Activated T-helper 2 cell treated with anti-CD3 and anti-CD28 coated beads, Interferon-gamma antibody, Interleukin-2, Interleukin-4, amounts not matched to agents 10 μg/mL and 5 μg/mL and 100 μg/mL, durations not matched to agents 14 hours and 24 hours and 36 hours (primary cell): ENCODE measurements at regions not wholly inside any gene's neighbourhood (a gene's known extent, or its start where the extent isn't known, plus 50 kb on each side); places are given as distances from the start of the nearest gene placed in this dataset.
"Not testable (repeated sequence)": the region's sequence is repeated elsewhere in the genome, so short reads cannot be mapped to it uniquely, and the experiment has no call there.

Experiments
- DNase-seq: peaks from one replicate; pipeline ENCODE4 v3.0.0; 2021; ENCODE audit warnings: low spot score
- H3K27ac Mint-ChIP-seq: one replicate; pipeline ENCODE4 v1.8.0; 2021; ENCODE audit warnings: mixed read lengths
- H3K27me3 Mint-ChIP-seq: one replicate; pipeline ENCODE4 v1.8.0; 2021; ENCODE audit warnings: low read depth, mixed read lengths
- H3K36me3 Mint-ChIP-seq: one replicate; pipeline ENCODE4 v1.8.0; 2021; ENCODE audit warnings: low read depth, mixed read lengths
- H3K4me1 Mint-ChIP-seq: one replicate; pipeline ENCODE4 v1.8.0; 2021; ENCODE audit warnings: low read depth, mixed read lengths
- H3K4me3 Mint-ChIP-seq: one replicate; pipeline ENCODE4 v1.8.0; 2021; ENCODE audit warnings: low read depth, mild to moderate bottlenecking, moderate library complexity, mixed read lengths
- H3K9me3 Mint-ChIP-seq: one replicate; pipeline ENCODE4 v1.8.0; 2021; ENCODE audit warnings: mixed read lengths
- intact Hi-C: fragments of 100-400 bp; cut with micrococcal nuclease; formaldehyde crosslinking; loops from one replicate; pipeline ENCODE4 v1.15.1; 2023

DNA sequence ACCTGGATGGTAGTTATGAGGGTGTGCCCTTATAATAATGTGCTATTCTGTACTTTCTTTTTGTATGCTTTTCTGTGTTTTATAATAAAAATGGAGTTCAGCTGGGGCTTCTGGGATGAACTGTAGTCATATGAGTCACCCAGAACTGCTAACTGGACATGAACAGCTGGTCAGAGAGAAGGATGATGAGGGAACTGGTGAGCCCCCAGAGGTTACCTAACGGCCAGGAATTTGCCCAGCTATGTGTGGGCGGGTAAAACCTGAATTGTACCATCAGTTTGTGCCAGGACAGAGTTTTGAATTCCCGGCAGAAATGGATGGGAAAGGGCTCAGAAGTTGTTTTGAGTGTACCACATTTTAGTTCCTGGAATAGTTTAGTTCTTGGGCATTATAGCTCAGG, 138.0 kb upstream of the USP9X start:
- intact Hi-C loops: no loop called here
- Mint-ChIP-seq H3K36me3 (no peaks in the 10 kb centered on the region), H3K4me1 (peaks cover 10% of the 10 kb centered on the region), H3K27me3 (no peaks in the 10 kb centered on the region), H3K27ac (no peak overlapping the region), H3K4me3 (no peak overlapping the region), H3K9me3 (peaks cover 6% of the 10 kb centered on the region)
- no peak for DNase-seq

- Mint-ChIP-seq H3K4me1 (peaks cover 16% of the 10 kb centered on the region), H3K36me3 (no peaks in the 10 kb centered on the region), H3K4me3 (no peak overlapping the region), H3K27me3 (no peaks in the 10 kb centered on the region), H3K27ac (no peak overlapping the region), H3K9me3 (peaks cover 6% of the 10 kb centered on the region)
- no peak for DNase-seq
- intact Hi-C loops: no loop called here
These were observed 136.2 kb upstream of the USP9X start for GRCh38 chrX:40949071-40949470.

DNA sequence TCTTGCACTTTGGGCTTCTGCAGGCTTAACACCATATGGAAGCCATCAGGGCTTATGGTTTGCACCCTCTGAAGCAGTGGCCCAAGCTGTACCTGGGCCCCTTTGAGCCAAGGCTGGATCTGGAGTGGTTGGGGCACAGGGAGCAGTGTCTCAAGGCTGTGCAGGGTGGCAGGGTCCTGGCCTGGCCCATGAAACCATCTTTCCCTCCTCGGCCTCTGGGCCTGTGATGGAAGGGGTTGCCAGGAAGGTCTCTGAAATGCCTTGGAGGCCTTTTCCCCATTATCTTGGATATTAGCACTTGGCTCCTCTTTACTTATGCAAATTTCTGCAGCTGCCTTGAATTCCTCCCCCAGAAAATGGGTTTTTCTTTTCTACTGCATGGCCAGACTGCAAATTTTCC, 134.7 kb upstream of the USP9X start:
- Mint-ChIP-seq H3K36me3 (no peaks in the 10 kb centered on the region), H3K27me3 (no peaks in the 10 kb centered on the region), H3K4me1 (peaks cover 14% of the 10 kb centered on the region), H3K9me3 (peaks cover 6% of the 10 kb centered on the region), H3K4me3 (no peak overlapping the region), H3K27ac (no peak overlapping the region)
- no peak for DNase-seq
- intact Hi-C loops: loop anchor here (5.0 kb wide), 1 partner anchor 167 kb away; no protein-coding TSS in a partner anchor

DNA sequence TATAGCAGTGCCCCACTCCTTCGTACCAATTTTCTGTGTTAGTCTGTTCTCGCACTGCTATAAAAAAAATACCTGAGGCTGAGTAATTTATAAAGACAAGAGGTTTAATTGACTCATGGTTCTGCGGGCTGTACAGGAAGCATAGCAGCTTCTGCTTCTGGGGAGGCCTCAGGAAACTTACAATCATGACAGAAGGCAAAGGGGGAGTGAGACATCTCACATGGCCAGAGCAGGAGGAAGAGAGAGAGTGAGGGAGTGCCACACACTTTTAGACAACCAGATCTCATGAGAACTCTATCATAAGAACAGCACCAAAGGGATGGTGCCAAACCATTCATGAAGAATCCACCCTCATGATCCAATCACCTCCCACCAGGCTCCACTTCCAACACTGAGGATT, 133.8 kb upstream of the USP9X start:
- not testable (repeated sequence) for H3K27me3 Mint-ChIP-seq, H3K9me3 Mint-ChIP-seq, H3K36me3 Mint-ChIP-seq, H3K4me3 Mint-ChIP-seq, H3K27ac Mint-ChIP-seq, DNase-seq
- intact Hi-C loops: loop anchor here (5.0 kb wide), 1 partner anchor 166 kb away; no protein-coding TSS in a partner anchor
- peaks cover 14% of the 10 kb centered on the region for H3K4me1 Mint-ChIP-seq

- peak; percentile 8 for DNase-seq
- H3K9me3 Mint-ChIP-seq: peaks cover 6% of the 10 kb centered on the region
- intact Hi-C loops: loop anchor here (1.0 to 5.0 kb wide), 2 partner anchors 20 to 164 kb away; no protein-coding TSS in a partner anchor
- peaks cover 14% of the 10 kb centered on the region for H3K4me1 Mint-ChIP-seq
- no peaks in the 10 kb centered on the region for H3K27me3 Mint-ChIP-seq
- no peaks in the 10 kb centered on the region for H3K36me3 Mint-ChIP-seq
- H3K27ac Mint-ChIP-seq: peak overlapping the region; percentile 66
- H3K4me3 Mint-ChIP-seq: peak overlapping the region; percentile 5
These were observed 132.4 kb upstream of the USP9X start for GRCh38 chrX:40952855-40953254.

DNA sequence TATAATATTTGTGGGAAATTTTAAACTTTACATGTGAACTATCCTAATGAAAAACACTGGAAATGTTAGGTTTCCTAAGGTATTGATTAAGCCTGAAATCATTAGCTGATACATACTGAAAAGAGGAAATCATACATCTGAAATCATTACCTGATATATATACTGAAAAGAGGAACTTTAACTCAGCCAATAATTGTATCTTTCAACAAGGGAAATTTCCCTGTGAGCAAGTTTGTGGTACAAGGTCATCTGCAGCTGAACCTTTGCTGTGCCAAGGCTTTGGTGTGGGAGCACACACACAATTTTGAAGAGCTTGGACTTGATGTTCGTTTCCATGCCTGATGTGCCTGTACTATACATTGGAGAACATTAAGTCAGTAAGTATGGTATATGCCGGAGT, 131.9 kb upstream of the USP9X start:
- Mint-ChIP-seq H3K4me1 (peaks cover 14% of the 10 kb centered on the region), H3K4me3 (no peak overlapping the region), H3K27me3 (no peaks in the 10 kb centered on the region), H3K36me3 (no peaks in the 10 kb centered on the region), H3K27ac (peak overlapping the region; percentile 66), H3K9me3 (peaks cover 6% of the 10 kb centered on the region)
- DNase-seq: no peak
- intact Hi-C loops: loop anchor here (1.0 to 5.0 kb wide), 2 partner anchors 20 to 164 kb away; no protein-coding TSS in a partner anchor

GRCh38 chrX:40960041-40960440, 125.2 kb upstream of the USP9X start:
- Mint-ChIP-seq H3K4me3 (no peak overlapping the region), H3K27ac (no peak overlapping the region), H3K36me3 (no peaks in the 10 kb centered on the region), H3K9me3 (peaks cover 9% of the 10 kb centered on the region), H3K4me1 (no peaks in the 10 kb centered on the region), H3K27me3 (no peaks in the 10 kb centered on the region)
- intact Hi-C loops: no loop called here
- no peak for DNase-seq

DNA sequence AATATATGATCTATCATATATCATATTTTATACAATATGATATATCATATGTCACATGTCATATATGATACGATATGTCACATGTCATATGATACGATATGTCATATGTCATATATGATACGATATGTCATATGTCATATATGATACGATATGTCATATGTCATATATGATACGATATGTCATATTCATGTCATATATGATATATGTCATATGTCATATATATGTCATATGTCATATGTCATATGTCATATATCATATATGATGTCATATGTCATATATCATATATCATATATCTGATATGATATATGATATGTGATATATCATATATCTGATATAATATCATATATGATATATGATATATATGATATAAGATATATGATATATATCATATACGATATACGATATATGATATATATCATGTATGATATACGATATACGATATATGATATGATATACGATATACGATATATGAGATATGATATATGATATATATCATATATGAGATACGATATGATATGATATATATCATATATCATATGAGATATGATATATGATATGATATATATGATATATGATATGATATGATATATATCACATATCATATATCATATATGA, 122.3 kb upstream of the USP9X start:
- intact Hi-C loops: no loop called here
- no peak for DNase-seq
- Mint-ChIP-seq H3K27me3 (no peaks in the 10 kb centered on the region), H3K4me1 (no peaks in the 10 kb centered on the region), H3K4me3 (no peak overlapping the region), H3K27ac (no peak overlapping the region), H3K9me3 (peaks cover 9% of the 10 kb centered on the region), H3K36me3 (no peaks in the 10 kb centered on the region)

DNA sequence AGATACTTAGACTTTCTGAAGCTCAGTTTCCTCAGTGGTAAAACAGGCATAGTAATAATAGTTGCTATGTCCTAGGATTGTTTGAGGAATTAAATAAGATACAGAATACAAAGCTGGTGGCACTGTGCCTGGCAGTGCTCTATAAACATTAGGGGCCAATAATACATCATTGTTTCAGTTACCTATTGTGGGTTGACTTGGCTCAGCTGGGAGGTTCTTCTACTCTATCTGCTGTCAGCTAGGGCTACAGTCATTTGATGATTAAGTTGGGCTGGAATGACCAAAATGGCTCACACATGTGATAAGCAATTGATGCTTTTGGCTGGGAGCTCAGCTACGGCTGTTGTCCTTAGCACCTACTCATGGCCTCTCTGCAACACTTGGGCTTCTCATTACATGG, 121.2 kb upstream of the USP9X start:
- H3K4me1 Mint-ChIP-seq: no peaks in the 10 kb centered on the region
- no peaks in the 10 kb centered on the region for H3K27me3 Mint-ChIP-seq
- H3K4me3 Mint-ChIP-seq: no peak overlapping the region
- no peaks in the 10 kb centered on the region for H3K36me3 Mint-ChIP-seq
- intact Hi-C loops: no loop called here
- H3K27ac Mint-ChIP-seq: no peak overlapping the region
- peaks cover 9% of the 10 kb centered on the region for H3K9me3 Mint-ChIP-seq
- no peak for DNase-seq

- DNase-seq: no peak
- H3K27me3 Mint-ChIP-seq: no peaks in the 10 kb centered on the region
- no peaks in the 10 kb centered on the region for H3K4me1 Mint-ChIP-seq
- H3K27ac Mint-ChIP-seq: no peak overlapping the region
- no peak overlapping the region for H3K4me3 Mint-ChIP-seq
- intact Hi-C loops: no loop called here
- H3K36me3 Mint-ChIP-seq: no peaks in the 10 kb centered on the region
- peaks cover 9% of the 10 kb centered on the region for H3K9me3 Mint-ChIP-seq
These were observed 120.3 kb upstream of the USP9X start for GRCh38 chrX:40964633-40965586.

- intact Hi-C loops: no loop called here
- peaks cover 12% of the 10 kb centered on the region for H3K9me3 Mint-ChIP-seq
- H3K36me3 Mint-ChIP-seq: no peaks in the 10 kb centered on the region
- no peak for DNase-seq
- no peak overlapping the region for H3K27ac Mint-ChIP-seq
- no peak overlapping the region for H3K4me3 Mint-ChIP-seq
- H3K4me1 Mint-ChIP-seq: no peaks in the 10 kb centered on the region
- peaks cover 3% of the 10 kb centered on the region for H3K27me3 Mint-ChIP-seq
These were observed 118.9 kb upstream of the USP9X start for GRCh38 chrX:40966213-40966820.

DNA sequence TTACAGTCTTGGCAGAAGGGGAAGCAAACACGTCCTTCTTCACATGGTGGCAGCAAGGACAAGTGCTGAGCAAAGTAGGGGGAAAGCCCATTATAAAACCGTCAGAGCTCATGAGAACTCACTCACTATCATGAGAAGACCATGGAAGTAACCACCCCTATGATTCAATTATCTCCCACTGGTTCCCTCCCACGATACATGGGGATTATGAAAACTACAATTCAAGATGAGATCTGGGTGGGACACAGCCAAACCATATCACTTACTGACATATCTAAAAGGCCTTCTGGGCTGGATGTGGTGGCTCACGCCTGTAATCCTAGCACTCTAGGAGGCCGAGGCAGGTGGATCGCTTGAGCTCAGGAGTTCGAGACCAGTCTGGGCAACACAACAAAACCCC, 117.1 kb upstream of the USP9X start:
- peaks cover 3% of the 10 kb centered on the region for H3K27me3 Mint-ChIP-seq
- H3K4me1 Mint-ChIP-seq: no peaks in the 10 kb centered on the region
- peaks cover 15% of the 10 kb centered on the region for H3K9me3 Mint-ChIP-seq
- intact Hi-C loops: no loop called here
- DNase-seq: no peak
- H3K27ac Mint-ChIP-seq: no peak overlapping the region
- no peak overlapping the region for H3K4me3 Mint-ChIP-seq
- H3K36me3 Mint-ChIP-seq: no peaks in the 10 kb centered on the region

- no peak overlapping the region for H3K4me3 Mint-ChIP-seq
- peaks cover 7% of the 10 kb centered on the region for H3K9me3 Mint-ChIP-seq
- H3K27ac Mint-ChIP-seq: no peak overlapping the region
- no peak for DNase-seq
- peaks cover 3% of the 10 kb centered on the region for H3K27me3 Mint-ChIP-seq
- no peaks in the 10 kb centered on the region for H3K36me3 Mint-ChIP-seq
- intact Hi-C loops: no loop called here
- peaks cover 5% of the 10 kb centered on the region for H3K4me1 Mint-ChIP-seq
These were observed 113.5 kb upstream of the USP9X start for GRCh38 chrX:40971736-40972135.
